H1 (cell line): ENCODE measurements at regions not wholly inside any gene's neighbourhood (a gene's known extent, or its start where the extent isn't known, plus 50 kb on each side); places are given as distances from the start of the nearest gene placed in this dataset.

Experiments used
- CEBPB ChIP-seq: IDR thresholded peaks from 2 replicates; pipeline ENCODE4 v1.6.1; 2012; ENCODE audit warnings: low read depth, low read length
- CTCF ChIP-seq, 3 experiments: IDR thresholded peaks; 1 replicate in 2 of 3; 2 replicates in 1 of 3; pipeline versions ENCODE4 v1.5.1 to v1.6.1; 2011; ENCODE audit warnings: low read length in 3 of 3, mild to moderate bottlenecking in 3 of 3, inconsistent platforms in 2 of 3, low read depth in 1 of 3, moderate library complexity in 1 of 3; ENCODE audit not compliant: insufficient read depth in 1 of 3; ENCODE audit errors: control extremely low read depth in 1 of 3
- EGR1 ChIP-seq: IDR thresholded peaks from 2 replicates; pipeline ENCODE4 v1.6.1; 2011; ENCODE audit warnings: low read depth, low read length, borderline replicate concordance
- EZH2 ChIP-seq: fragments of 200-600 bp; sonication (generic); IDR thresholded peaks from 2 replicates; pipeline ENCODE4 v1.7.1; 2012; ENCODE audit warnings: low read depth, mild to moderate bottlenecking, moderate library complexity, low read length, inconsistent platforms; ENCODE audit not compliant: severe bottlenecking
- GABPA ChIP-seq: IDR thresholded peaks from 2 replicates; pipeline ENCODE4 v1.6.1; 2011; ENCODE audit warnings: mild to moderate bottlenecking, low read length, moderate library complexity, borderline replicate concordance; ENCODE audit not compliant: insufficient read depth
- GTF2F1 ChIP-seq: IDR thresholded peaks from 2 replicates; pipeline ENCODE4 v1.6.1; 2012; ENCODE audit warnings: low read depth, low read length, improper control_type of control experiment, borderline replicate concordance
- RAD21 ChIP-seq, 2 experiments: IDR thresholded peaks in 1 of 2; conservative IDR thresholded peaks in 1 of 2; 2 replicates each; pipeline ENCODE4 v1.6.1; 2011; ENCODE audit warnings: low read depth in 2 of 2, low read length in 2 of 2, improper control_type of control experiment in 1 of 2, inconsistent platforms in 1 of 2, mild to moderate bottlenecking in 1 of 2, moderate library complexity in 1 of 2
- TF ChIP-seq, protein P1 (sequence below): fragments of 300-600 bp; sonication (generic); IDR thresholded peaks from 2 replicates; pipeline ENCODE4 v1.7.1; 2012; ENCODE audit warnings: low read length, moderate library complexity, mild to moderate bottlenecking, inconsistent platforms; ENCODE audit not compliant: insufficient replicate concordance

GRCh38 chr4:66524781-66525180 lies 854.5 kb upstream of the EPHA5 start:
- TF ChIP-seq EGR1, result no peak
- TF ChIP-seq CEBPB, result no peak
- no peak for TF ChIP-seq GTF2F1
- TF ChIP-seq, protein P1, sequence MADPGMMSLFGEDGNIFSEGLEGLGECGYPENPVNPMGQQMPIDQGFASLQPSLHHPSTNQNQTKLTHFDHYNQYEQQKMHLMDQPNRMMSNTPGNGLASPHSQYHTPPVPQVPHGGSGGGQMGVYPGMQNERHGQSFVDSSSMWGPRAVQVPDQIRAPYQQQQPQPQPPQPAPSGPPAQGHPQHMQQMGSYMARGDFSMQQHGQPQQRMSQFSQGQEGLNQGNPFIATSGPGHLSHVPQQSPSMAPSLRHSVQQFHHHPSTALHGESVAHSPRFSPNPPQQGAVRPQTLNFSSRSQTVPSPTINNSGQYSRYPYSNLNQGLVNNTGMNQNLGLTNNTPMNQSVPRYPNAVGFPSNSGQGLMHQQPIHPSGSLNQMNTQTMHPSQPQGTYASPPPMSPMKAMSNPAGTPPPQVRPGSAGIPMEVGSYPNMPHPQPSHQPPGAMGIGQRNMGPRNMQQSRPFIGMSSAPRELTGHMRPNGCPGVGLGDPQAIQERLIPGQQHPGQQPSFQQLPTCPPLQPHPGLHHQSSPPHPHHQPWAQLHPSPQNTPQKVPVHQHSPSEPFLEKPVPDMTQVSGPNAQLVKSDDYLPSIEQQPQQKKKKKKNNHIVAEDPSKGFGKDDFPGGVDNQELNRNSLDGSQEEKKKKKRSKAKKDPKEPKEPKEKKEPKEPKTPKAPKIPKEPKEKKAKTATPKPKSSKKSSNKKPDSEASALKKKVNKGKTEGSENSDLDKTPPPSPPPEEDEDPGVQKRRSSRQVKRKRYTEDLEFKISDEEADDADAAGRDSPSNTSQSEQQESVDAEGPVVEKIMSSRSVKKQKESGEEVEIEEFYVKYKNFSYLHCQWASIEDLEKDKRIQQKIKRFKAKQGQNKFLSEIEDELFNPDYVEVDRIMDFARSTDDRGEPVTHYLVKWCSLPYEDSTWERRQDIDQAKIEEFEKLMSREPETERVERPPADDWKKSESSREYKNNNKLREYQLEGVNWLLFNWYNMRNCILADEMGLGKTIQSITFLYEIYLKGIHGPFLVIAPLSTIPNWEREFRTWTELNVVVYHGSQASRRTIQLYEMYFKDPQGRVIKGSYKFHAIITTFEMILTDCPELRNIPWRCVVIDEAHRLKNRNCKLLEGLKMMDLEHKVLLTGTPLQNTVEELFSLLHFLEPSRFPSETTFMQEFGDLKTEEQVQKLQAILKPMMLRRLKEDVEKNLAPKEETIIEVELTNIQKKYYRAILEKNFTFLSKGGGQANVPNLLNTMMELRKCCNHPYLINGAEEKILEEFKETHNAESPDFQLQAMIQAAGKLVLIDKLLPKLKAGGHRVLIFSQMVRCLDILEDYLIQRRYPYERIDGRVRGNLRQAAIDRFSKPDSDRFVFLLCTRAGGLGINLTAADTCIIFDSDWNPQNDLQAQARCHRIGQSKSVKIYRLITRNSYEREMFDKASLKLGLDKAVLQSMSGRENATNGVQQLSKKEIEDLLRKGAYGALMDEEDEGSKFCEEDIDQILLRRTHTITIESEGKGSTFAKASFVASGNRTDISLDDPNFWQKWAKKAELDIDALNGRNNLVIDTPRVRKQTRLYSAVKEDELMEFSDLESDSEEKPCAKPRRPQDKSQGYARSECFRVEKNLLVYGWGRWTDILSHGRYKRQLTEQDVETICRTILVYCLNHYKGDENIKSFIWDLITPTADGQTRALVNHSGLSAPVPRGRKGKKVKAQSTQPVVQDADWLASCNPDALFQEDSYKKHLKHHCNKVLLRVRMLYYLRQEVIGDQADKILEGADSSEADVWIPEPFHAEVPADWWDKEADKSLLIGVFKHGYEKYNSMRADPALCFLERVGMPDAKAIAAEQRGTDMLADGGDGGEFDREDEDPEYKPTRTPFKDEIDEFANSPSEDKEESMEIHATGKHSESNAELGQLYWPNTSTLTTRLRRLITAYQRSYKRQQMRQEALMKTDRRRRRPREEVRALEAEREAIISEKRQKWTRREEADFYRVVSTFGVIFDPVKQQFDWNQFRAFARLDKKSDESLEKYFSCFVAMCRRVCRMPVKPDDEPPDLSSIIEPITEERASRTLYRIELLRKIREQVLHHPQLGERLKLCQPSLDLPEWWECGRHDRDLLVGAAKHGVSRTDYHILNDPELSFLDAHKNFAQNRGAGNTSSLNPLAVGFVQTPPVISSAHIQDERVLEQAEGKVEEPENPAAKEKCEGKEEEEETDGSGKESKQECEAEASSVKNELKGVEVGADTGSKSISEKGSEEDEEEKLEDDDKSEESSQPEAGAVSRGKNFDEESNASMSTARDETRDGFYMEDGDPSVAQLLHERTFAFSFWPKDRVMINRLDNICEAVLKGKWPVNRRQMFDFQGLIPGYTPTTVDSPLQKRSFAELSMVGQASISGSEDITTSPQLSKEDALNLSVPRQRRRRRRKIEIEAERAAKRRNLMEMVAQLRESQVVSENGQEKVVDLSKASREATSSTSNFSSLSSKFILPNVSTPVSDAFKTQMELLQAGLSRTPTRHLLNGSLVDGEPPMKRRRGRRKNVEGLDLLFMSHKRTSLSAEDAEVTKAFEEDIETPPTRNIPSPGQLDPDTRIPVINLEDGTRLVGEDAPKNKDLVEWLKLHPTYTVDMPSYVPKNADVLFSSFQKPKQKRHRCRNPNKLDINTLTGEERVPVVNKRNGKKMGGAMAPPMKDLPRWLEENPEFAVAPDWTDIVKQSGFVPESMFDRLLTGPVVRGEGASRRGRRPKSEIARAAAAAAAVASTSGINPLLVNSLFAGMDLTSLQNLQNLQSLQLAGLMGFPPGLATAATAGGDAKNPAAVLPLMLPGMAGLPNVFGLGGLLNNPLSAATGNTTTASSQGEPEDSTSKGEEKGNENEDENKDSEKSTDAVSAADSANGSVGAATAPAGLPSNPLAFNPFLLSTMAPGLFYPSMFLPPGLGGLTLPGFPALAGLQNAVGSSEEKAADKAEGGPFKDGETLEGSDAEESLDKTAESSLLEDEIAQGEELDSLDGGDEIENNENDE, result no peak
- TF ChIP-seq GABPA, result no peak
- TF ChIP-seq CTCF (IDR thresholded peaks at IDR 0.05; ENCODE audit: control extremely low read depth in 1 of 3, insufficient read depth in 1 of 3, low read depth in 1 of 3, low read length in 3 of 3), result no peak
- TF ChIP-seq EZH2, result no peak
- TF ChIP-seq RAD21 (IDR thresholded peaks at IDR 0.05 in 1 of 2, conservative IDR thresholded peaks at IDR 0.05 in 1 of 2; ENCODE audit: low read depth in 2 of 2, low read length in 2 of 2), result no peak
